Right forelimb (tissue), 1 donor: ENCODE measurements at regions not wholly inside any gene's neighbourhood (a gene's known extent, or its start where the extent isn't known, plus 50 kb on each side); places are given as distances from the start of the nearest gene placed in this dataset.

ENCODE experiments used
- DNase-seq: peaks from one replicate; pipeline ENCODE4 v3.0.0-alpha.2; 2018

DNA sequence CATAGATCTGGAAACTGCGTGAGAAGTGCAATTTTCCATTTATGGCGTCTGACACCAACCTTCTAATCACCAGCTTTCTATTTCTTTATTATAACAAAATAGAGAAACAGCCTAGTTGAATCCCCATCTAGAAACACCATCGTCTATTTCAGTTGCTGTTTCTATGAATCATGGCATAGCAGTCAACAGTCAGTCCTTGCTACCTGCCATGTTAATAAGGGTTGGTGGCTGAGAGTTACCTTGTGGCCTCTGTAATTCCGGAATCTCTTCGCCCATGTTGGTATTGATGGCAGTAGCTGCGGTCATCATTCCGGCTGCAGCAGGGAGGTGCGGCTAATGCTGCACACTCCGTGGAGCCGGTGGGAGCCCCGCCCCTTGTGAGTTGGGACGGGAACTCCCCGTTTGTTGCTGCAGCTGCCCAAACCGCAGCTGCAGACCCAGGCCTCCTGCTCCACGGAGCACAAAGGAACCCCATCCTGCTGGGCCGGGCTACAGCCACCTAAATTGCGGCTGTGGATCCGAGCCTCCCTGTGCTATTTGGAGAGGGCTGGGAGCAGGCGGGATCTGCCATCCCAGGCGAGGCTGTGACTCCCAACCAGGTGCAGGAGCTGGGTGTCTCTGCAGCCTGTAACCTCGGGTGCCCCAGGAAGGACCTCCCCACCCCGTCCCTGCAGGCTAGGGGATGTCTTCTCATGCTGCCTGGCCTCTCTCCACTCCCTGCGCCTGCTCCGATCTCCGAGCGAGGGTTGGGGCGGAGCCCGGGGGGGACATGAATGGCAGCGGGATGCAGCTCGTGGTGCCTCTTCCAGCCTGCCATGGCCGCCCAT lies 115.4 kb upstream of the STK26 start:
- no peak for DNase-seq

DNA sequence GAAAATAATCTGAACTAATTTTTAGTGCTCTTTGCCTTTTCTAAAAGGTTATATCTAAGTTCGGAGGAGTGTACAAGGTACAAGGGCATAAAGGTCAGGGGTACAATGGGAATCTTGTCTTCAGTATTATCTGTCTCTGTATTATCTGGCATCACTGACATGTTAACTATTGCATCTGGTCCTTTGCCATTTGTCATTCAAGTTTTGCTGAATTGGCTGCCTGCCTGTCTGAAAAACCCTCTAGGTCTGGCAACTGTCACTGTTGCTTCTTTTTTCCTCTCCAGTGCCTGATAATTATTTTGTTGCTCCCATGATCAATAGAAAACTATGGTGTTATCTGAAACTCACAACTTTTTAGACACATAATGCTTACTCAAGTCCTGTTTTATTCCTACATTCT lies 112.5 kb upstream of the STK26 start:
- DNase-seq, result no peak

DNA sequence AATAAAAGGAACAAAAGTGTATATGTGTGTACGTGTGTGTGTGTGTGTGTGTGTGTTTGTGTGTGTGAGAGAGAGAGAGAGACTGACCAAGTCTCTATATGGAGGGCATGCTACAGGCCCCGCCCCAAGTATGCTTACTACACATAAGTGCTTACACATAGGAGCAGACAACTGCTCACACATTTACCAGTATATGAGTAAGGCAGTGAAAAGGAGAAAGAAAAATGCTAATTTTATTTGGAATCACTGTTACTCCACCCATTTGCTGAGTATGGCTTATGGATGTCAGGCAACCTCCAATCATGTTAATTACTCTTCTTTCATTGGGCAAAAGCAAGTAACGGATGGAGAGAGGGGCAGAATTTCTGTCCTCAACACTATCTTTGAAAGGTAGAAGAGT lies 107.6 kb upstream of the STK26 start:
- DNase-seq, result no peak

DNA sequence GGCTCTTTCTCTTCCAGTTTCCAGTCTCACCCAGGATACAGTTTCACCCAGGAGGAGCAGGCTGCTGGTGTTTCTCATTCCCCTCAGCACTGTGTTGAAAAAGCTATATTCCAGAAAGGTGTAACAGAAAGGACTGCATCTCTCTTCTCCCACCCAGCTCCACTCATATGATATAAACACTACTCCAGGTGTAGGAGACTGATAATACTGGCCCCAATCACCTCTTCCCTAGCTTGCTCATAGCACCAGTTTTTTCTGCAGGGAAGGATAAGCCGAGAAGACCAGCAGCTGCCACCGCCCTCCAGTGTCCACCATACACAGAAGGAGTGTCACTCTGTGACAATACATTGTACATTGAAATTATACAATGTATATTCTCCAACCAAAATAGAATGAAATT lies 105.5 kb upstream of the STK26 start:
- no peak for DNase-seq

DNA sequence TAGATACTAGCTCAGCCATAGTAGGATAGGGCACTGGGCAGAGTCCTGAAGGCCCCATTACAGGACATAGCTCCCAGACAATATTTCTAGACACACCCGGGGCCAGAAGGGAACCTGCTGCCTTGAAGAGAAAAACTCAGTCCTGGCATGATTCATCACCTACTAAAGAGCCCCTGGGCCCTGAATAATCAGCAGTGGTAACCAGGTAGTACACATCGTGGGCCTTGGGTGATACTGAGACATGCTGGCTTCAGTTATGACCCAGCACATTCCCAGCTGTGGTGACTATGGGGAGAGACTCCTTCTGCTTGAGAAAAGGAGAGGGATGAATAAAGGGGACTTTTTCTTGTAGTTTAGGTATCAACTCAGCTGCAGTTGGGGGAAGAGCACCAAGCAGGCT lies 104.3 kb upstream of the STK26 start:
- no peak for DNase-seq

DNA sequence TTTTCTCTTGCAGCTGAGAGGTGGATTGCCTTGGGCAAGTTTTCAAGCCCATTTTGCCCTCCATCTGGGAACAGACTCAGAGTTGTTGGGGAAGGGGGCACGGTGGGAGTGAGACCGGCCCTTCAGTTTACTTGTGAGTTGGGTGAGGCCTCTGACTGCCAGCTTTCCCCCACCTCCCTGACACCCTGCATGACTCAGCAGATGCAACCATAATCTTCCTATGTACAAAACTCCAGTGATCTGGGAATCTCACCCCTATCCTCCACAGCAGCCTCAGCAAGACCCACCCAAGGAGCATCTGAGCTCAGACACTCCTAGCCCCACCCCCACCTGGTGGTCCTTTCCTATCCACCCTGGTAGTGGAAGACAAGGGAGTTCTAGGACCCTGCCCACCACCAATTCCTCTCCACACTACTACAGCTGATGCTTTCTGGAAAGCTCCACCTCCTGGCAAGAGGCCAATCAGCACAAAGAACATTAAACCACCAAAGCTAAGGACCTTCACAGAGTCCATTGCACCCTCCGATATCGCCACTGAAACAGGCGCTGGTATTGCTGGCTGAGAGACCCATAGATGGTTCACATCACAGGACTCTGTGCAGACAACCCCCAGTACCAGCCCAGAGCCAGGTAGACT lies 99.4 kb upstream of the STK26 start:
- DNase-seq, result no peak

DNA sequence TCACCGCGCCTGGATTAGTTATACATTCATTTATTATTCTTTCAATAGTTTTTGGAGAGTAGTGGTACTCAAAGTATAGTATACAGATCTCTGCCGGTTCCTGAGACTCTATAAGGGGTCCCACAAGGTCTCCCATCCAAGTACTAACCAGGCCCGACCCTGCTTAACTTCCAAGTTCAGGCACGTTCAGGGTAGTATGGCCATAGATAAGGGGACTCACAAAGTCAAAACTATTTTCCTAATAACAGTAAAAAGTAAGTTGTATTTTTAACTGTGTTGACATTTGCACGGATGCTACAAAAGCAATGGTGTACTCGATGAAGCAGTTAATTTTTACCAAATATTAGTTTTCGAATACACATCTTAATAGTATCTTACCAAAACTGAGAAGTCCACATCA lies 84.4 kb upstream of the STK26 start:
- no peak for DNase-seq

DNA sequence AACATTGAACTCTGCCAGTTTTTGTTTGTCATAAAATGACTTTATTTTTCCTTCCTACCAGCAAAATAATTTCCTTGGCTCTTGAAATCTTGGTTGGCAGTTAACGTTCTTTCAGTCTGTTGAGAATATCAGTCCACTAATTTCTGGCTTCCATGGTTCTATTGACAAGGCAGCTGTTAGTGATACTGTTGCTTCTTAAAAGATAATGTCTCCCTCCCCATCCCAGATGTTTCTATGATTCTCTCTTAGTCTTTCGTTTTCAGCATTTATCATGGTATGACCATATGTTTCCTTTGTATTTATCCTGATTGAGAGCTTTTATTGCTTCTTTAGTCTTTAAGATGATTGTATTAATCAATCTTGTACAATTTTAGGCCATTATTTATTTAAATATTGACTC lies 81.1 kb upstream of the STK26 start:
- no peak for DNase-seq

DNA sequence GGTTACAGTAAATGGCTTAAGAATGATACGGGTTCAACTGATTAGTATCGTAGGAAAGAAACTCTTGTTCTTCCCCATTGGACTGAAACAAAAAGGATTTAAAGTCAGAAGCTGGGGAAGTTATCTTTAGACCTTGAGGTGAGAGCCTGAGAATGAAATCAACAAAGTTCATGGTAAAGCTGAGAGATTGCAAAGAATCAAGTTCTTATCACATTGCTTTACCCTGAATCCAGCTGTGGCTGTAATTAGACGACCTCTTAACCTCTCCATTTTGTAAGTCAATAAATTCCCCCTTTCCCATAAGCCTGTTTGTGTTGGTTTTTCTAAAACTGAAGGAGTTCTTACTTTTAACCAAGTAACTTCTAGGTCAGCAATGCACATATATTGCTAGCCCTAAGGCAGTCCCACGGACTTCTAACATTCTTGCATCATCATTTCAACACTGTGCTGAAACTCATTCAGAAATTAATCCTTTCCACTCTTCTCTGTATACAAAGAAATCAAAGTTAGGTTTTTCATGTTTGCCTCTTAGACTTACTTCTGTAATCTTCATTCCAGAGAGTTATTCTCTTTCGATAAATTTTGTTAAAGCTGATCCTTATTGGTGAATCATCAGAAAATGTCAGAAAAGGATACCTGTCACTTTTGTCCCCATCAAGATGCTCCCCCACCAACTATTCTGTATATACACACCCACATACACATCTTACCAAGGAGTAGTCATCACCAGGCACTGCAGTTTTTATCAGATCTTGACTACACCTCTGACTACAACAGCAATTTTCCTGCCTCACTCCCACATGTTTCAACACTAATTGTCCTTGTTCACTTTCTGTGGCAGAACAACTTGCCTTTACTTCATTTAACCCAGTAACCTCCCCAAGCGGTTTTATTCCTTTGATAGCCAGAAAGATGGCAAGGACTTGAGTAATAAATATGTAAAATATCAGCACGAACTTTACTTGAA lies 77.9 kb upstream of the STK26 start:
- DNase-seq, result no peak

DNA sequence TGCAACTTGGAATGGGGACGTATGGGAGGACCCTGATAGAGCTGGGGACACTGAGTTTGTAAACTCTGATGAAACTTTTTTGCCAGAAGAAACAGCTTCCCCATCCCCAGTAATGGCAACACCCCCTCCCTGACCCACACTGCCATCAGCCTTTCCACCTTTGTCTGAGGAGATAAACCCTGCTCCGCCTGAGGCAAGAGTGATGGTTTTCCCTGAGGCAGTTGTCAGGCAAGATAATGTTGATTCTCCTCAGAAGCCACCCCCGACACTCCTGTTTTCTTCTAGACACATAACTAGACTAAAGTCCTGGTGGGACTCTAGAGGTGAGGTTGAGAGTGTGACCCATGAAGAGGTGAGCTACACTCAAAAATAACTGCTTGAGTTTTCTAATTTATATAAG lies 71.9 kb upstream of the STK26 start:
- DNase-seq, result no peak

DNA sequence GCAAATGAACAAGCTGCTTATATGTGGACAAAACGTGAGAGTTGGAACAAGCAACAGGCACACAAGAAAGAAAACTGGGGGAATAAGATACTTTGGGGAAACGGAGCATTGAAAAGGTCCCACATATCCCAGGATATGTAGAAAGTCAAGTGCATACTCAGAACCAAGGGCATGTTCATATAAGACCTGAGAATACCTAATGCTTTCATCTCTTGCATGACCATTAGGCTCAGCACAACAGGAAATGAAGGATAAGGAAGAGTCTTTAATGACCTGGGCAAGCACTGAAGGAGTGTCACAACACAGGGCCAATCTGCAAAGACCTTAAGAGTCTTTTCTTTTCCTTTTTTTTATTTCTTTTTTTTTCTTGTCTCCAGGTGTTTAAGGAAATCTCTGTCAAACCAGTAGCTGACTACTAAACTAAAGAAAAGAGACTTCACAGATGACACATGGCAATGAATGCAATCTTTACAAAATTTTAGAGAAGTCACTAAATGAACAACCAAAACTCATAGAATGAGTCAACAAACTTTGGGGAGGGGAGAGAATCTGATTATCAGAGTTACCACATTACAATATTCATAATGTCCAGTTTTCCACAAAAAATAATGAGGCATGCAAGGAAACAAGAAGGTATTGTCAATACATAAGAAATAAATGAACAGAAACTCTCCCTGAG lies 67.9 kb upstream of the STK26 start:
- no peak for DNase-seq

DNA sequence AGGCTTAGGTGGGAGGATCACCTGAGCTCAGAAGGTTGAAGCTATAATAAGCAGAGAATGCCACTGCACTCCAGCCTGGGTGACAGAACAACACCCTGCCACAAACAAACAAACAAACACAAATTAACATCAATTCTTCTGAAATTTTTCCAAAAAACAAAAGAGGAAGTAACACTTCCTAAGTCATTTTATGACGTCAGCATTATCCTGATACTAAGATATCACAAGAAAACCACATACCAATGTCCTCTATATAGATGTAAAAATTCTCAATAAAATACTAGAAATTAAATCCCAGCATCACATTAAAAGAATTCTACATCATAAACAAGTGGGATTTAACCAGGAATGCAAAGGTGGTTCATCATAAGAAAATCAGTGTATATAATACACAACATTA lies 64.4 kb upstream of the STK26 start:
- DNase-seq, result no peak

DNA sequence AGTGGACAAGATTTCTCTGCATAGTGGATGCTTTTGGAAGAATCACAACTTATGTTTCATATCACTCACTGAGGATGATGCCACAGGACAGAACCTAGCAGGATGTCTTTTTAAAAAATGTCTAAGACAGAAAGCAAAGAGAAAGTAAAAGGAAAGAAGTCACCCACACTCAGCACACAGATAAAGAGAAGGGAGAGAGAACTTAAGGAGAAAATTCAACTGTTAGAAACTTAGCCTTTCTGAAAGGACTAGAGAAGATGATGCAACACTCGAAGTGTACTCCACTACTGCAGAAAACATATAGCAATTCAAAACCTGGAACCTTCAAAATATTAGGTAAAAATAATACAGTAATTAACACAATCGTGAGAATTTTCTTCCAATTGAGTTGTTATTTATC lies 52.8 kb upstream of the STK26 start:
- DNase-seq, result no peak
